HUES48 (cell line): ENCODE measurements at regions not wholly inside any gene's neighbourhood (a gene's known extent, or its start where the extent isn't known, plus 50 kb on each side); places are given as distances from the start of the nearest gene placed in this dataset.

ENCODE experiments used
- H3K27ac ChIP-seq: one replicate; pipeline ENCODE4 v1.7.0; 2013; ENCODE audit warnings: low read depth, low read length, inconsistent platforms
- H3K27me3 ChIP-seq: 2 replicates; pipeline ENCODE4 v1.6.1; 2013; ENCODE audit warnings: mild to moderate bottlenecking, low read length; ENCODE audit not compliant: control insufficient read depth, insufficient read depth
- H3K36me3 ChIP-seq: 2 replicates; pipeline ENCODE4 v1.6.1; 2013; ENCODE audit warnings: low read length; ENCODE audit not compliant: control insufficient read depth, insufficient read depth
- H3K4me1 ChIP-seq: 2 replicates; pipeline ENCODE4 v1.6.1; 2013; ENCODE audit warnings: mild to moderate bottlenecking, low read length; ENCODE audit not compliant: control insufficient read depth, insufficient read depth
- H3K4me3 ChIP-seq: 2 replicates; pipeline ENCODE4 v1.5.1; 2013; ENCODE audit warnings: mild to moderate bottlenecking, low read depth, low read length
- H3K9ac ChIP-seq: 2 replicates; pipeline ENCODE4 v1.6.1; 2013; ENCODE audit warnings: mild to moderate bottlenecking, low read depth, low read length, moderate library complexity
- H3K9me3 ChIP-seq: 2 replicates; pipeline ENCODE4 v1.6.1; 2013; ENCODE audit warnings: low read length; ENCODE audit not compliant: control insufficient read depth, insufficient read depth

DNA sequence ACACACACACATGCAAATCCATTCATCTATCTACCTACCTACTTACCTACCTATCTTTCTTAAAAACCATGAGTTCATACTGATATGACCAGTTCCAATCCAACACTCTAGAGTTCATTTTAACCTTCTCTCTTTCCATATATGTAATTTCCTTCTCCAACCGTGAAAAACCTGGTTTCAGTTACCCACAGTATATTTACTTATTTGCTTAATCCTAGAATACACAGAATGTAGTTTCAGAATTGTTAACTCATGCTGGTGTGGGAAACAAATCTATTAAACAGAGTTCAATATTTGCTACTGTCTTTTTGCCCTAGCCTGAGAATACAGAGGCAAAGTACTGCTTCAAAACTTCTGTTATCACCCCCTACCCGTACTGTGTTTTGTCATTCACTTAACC is 101.3 kb downstream of the RRM1 start:
- Histone ChIP-seq H3K9me3 (no peaks in the 10 kb centered on the region), H3K27ac (no peak overlapping the region), H3K9ac (no peak overlapping the region), H3K36me3 (no peaks in the 10 kb centered on the region), H3K4me3 (no peak overlapping the region), H3K4me1 (no peaks in the 10 kb centered on the region), H3K27me3 (no peaks in the 10 kb centered on the region)

DNA sequence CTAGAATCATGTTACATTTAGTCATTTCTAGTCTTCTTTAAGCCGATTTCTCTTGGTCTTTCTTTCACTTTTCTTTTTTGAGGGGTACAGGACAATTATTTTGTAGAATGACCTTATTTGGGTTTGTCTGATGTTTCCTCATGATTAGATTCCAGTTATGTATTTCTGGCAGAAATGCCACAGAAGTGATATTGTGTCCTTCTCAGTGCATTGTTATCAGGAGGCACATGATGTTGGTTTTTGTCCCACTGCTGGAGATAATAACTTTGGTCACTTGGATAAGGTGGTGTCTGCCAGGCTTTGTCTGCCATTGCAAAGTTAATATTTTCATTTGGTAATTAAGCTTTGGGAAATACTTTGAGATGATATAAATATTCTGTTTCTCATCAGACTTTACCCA is 100.3 kb downstream of the RRM1 start:
- Histone ChIP-seq H3K27ac (no peak overlapping the region), H3K4me3 (no peak overlapping the region), H3K9me3 (no peaks in the 10 kb centered on the region), H3K27me3 (no peaks in the 10 kb centered on the region), H3K4me1 (no peaks in the 10 kb centered on the region), H3K36me3 (no peaks in the 10 kb centered on the region), H3K9ac (no peak overlapping the region)

GRCh38 chr11:4191031-4191571 is 96.5 kb downstream of the RRM1 start:
- Histone ChIP-seq H3K9me3 (no peaks in the 10 kb centered on the region), H3K36me3 (no peaks in the 10 kb centered on the region), H3K4me3 (no peak overlapping the region), H3K27ac (no peak overlapping the region), H3K4me1 (0 out of 2 replicates have a peak, but pooled peaks cover 5% of the 10 kb centered on the region), H3K9ac (no peak overlapping the region), H3K27me3 (peaks cover 8% of the 10 kb centered on the region)

DNA sequence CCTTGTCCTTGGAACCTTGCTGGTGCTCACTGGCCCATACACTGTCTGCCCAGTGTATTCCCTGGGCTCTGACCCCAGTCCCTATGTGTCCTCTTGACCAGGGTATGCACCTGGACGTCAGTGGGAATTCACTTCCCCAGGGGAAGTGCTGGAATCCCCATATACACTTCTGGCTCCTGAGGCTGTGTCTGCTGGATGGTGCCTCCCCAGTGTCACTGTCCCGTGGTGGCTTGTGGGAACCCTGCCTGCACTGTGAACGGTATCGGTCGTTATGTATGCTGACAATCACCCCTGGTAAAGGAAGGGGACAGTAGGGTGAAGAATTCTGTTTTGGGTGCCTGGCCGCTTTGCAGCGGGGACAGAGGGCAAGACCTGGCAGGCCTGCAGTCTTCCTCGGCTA is 95.9 kb downstream of the RRM1 start:
- no peak overlapping the region for H3K9ac ChIP-seq
- no peak overlapping the region for H3K4me3 ChIP-seq
- peaks cover 8% of the 10 kb centered on the region for H3K27me3 ChIP-seq
- H3K9me3 ChIP-seq, result no peaks in the 10 kb centered on the region
- no peak overlapping the region for H3K27ac ChIP-seq
- no peaks in the 10 kb centered on the region for H3K36me3 ChIP-seq
- H3K4me1 ChIP-seq, result 0 out of 2 replicates have a peak, but pooled peaks cover 5% of the 10 kb centered on the region

DNA sequence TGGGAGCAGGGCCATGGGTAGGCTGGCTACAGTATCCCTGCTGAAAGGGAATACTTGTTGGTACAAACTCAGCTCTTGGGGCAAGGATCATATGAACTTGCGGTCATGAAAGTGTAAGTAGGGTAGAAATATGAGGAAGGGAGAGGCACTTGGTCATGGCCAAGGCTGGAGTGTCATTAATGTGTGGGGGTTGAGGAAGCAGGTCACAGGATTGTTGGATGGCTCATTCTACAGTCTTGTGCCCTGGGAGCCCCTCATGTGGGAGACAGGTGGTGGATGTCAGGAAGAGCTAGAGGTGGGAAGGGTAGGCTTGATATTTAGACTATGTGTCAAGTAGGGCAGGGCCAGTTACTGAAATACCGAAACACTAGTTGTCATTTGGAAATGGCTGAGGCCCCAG is 95.5 kb downstream of the RRM1 start:
- no peaks in the 10 kb centered on the region for H3K9me3 ChIP-seq
- H3K36me3 ChIP-seq, result no peaks in the 10 kb centered on the region
- 0 out of 2 replicates have a peak, but pooled peaks cover 5% of the 10 kb centered on the region for H3K4me1 ChIP-seq
- no peak overlapping the region for H3K4me3 ChIP-seq
- no peak overlapping the region for H3K9ac ChIP-seq
- peaks cover 8% of the 10 kb centered on the region for H3K27me3 ChIP-seq
- no peak overlapping the region for H3K27ac ChIP-seq
